Pancreas (tissue), 10 donors: ENCODE measurements at regions not wholly inside any gene's neighbourhood (a gene's known extent, or its start where the extent isn't known, plus 50 kb on each side); places are given as distances from the start of the nearest gene placed in this dataset.
A peak's percentile ranks its signal among the peaks of the same experiment; 100 is the strongest.

Experiments
- ATAC-seq, 4 donors: fragments of 200-7000 bp; cut with Tn5 transposase; one replicate each; pipeline versions ENCODE4 v1.8.0 to v1.9.1; 2020; ENCODE audit warnings: mild to moderate bottlenecking in 4 of 4, moderate library complexity in 4 of 4
- DNase-seq, 6 donors: peaks; one replicate each; pipeline ENCODE4 v3.0.0-alpha.2; 2020
- FAIRE-seq: peaks from 2 replicates; lab custom pipeline; 2012; peaks lifted over from hg19 to GRCh38; lab: Jason Lieb, UNC
- H3K27ac ChIP-seq, 4 donors: fragments of 200-600 bp; sonication (generic); 1 replicate in 3 of 4; 2 replicates in 1 of 4; pipeline versions ENCODE4 v1.5.0 to v1.8.0; 2020
- H3K27me3 ChIP-seq, 4 donors: fragments of 200-600 bp; one replicate each; pipeline ENCODE4 v1.8.0; 2021
- H3K36me3 ChIP-seq, 3 donors: fragments of 200-600 bp; sonication (generic) in 1 of 3; one replicate each; pipeline versions ENCODE4 v1.5.0 to v1.8.0; 2020 to 2021
- H3K4me1 ChIP-seq, 3 donors: fragments of 200-600 bp; one replicate each; pipeline ENCODE4 v1.8.0; 2021
- H3K4me3 ChIP-seq, 4 donors: fragments of 200-600 bp; sonication (generic) in 2 of 4; one replicate each; pipeline versions ENCODE4 v1.5.0 to v1.8.0; 2020 to 2021
- H3K9me3 ChIP-seq, 4 donors: fragments of 200-600 bp; one replicate each; pipeline ENCODE4 v1.8.0; 2021
- CTCF ChIP-seq, 4 donors: fragments of 200-600 bp; sonication (generic) in 3 of 4; IDR thresholded peaks; one replicate each; pipeline versions ENCODE4 v1.5.0 to v1.8.0; 2021; ENCODE audit warnings: antibody characterized with exemption in 4 of 4
- WGBS, 2 donors: extraction: QIAGEN DNeasy Blood & Tissue Kit; methylation state at CpG; one replicate each; pipeline ENCODE4 v1.1.7; 2013; 5-methylcytosine and 5-hydroxymethylcytosine counted together
- intact Hi-C, 3 donors: fragments of 100-400 bp; cut with DNase I; formaldehyde crosslinking; loops; one replicate each; pipeline versions ENCODE4 v1.11.1 to v1.14.2; 2022
- donor health status: healthy with polysubstance abuse.
- donor health status: DM: no; HTN: no; CAD: no; lungs with moderate emphysema.
- donor health status: DM: no; HTN: no; CAD: no.
- donor health status: control.
- donor health status: control.
- donor health status: Bipolar disorder and iron deficiency.
- donor health status: DM: yes; HTN: yes; CAD: no.
- donor health status: DM: no; HTN: no; CAD: no.
- donor health status: DM: no; HTN: no; CAD: no.
- donor health status: DM: yes; HTN: yes; CAD: no.

GRCh38 chr2:47226923-47227220 is 50.6 kb upstream of the CALM2 start:
- Histone ChIP-seq H3K27ac (peak overlapping the region in 2 of 4 donors; percentile 16 to 62), H3K4me3 (no peak overlapping the region), H3K9me3 (no peaks in the 10 kb centered on the region), H3K4me1 (peaks cover 15 to 24% (median 21%) of the 10 kb centered on the region in 3 donors), H3K36me3 (no peaks in the 10 kb centered on the region), H3K27me3 (no peaks in the 10 kb centered on the region)
- ATAC-seq: no peak
- TF ChIP-seq CTCF (IDR thresholded peaks at IDR 0.05): no peak
- FAIRE-seq: no peak
- no peak for DNase-seq
- WGBS, 2 donors: 38 to 40% methylated on average over 6 of the region's 6 CpGs
- intact Hi-C loops: no loop called here

- H3K36me3 ChIP-seq: no peaks in the 10 kb centered on the region
- peak; percentile 55 to 74 (median 65) for ATAC-seq
- no peaks in the 10 kb centered on the region for H3K9me3 ChIP-seq
- no peak for FAIRE-seq
- no peak overlapping the region for H3K4me3 ChIP-seq
- 26 to 29% methylated on average over 4 of the region's 4 CpGs for WGBS, 2 donors
- TF ChIP-seq CTCF (IDR thresholded peaks at IDR 0.05): no peak
- no peaks in the 10 kb centered on the region for H3K27me3 ChIP-seq
- H3K4me1 ChIP-seq: peaks cover 15 to 24% (median 21%) of the 10 kb centered on the region in 3 donors
- no peak for DNase-seq
- H3K27ac ChIP-seq: peak overlapping the region; percentile 16 to 68 (median 55)
- intact Hi-C loops: no loop called here
These were observed 50.0 kb upstream of the CALM2 start for GRCh38 chr2:47226132-47226922.
